Psoas muscle (tissue), 7 donors: ENCODE measurements at regions not wholly inside any gene's neighbourhood (a gene's known extent, or its start where the extent isn't known, plus 50 kb on each side); places are given as distances from the start of the nearest gene placed in this dataset.

ENCODE experiments used
- ATAC-seq, 4 donors: fragments of 200-7000 bp; cut with Tn5 transposase; one replicate each; pipeline ENCODE4 v1.9.1; 2020; ENCODE audit warnings: moderate library complexity in 3 of 4, mild to moderate bottlenecking in 2 of 4
- DNase-seq, 2 donors: peaks; one replicate each; pipeline ENCODE4 v3.0.0-alpha.2; 2020
- H3K27ac ChIP-seq: fragments of 200-600 bp; one replicate; pipeline ENCODE4 v1.8.0; 2022
- H3K27me3 ChIP-seq, 3 donors: fragments of 200-600 bp in 1 of 3; one replicate each; pipeline versions ENCODE4 v1.6.1 to v1.8.0; 2013 to 2022; ENCODE audit warnings: low read length in 2 of 3, mild to moderate bottlenecking in 2 of 3, moderate library complexity in 1 of 3; ENCODE audit not compliant: insufficient read depth in 3 of 3
- H3K36me3 ChIP-seq, 2 donors: fragments of 200-600 bp in 1 of 2; one replicate each; pipeline versions ENCODE4 v1.6.1 to v1.8.0; 2013 to 2022; ENCODE audit warnings: low read depth in 1 of 2, mild to moderate bottlenecking in 1 of 2, moderate library complexity in 1 of 2; ENCODE audit not compliant: insufficient read depth in 1 of 2
- H3K4me1 ChIP-seq: fragments of 200-600 bp; one replicate; pipeline ENCODE4 v1.8.0; 2022
- H3K4me3 ChIP-seq: fragments of 200-600 bp; one replicate; pipeline ENCODE4 v1.8.0; 2022; ENCODE audit warnings: mild to moderate bottlenecking
- H3K9me3 ChIP-seq: fragments of 200-600 bp; one replicate; pipeline ENCODE4 v1.8.0; 2022
- CTCF ChIP-seq: fragments of 200-600 bp; IDR thresholded peaks from one replicate; pipeline ENCODE4 v1.8.0; 2022; ENCODE audit warnings: antibody characterized with exemption
- WGBS, 3 donors: extraction: QIAGEN DNeasy Blood & Tissue Kit; methylation state at CpG; one replicate each; pipeline versions ENCODE4 v1.1.6 to v1.1.7; 2013; 5-methylcytosine and 5-hydroxymethylcytosine counted together
- intact Hi-C, 2 donors: fragments of 100-400 bp; cut with DNase I; formaldehyde crosslinking; loops; one replicate each; pipeline versions ENCODE4 v1.11.0 to v1.14.2; 2022
- donor health status: healthy with polysubstance abuse.
- donor health status: DM: no; HTN: no; CAD: no; lungs with moderate emphysema.
- donor health status: Bipolar disorder and iron deficiency.
- donor health status: healthy.
- donor health status: DM: yes; HTN: yes; CAD: no.
- donor health status: DM: no; HTN: no; CAD: no.
- donor health status: DM: yes; HTN: yes; CAD: no.

DNA sequence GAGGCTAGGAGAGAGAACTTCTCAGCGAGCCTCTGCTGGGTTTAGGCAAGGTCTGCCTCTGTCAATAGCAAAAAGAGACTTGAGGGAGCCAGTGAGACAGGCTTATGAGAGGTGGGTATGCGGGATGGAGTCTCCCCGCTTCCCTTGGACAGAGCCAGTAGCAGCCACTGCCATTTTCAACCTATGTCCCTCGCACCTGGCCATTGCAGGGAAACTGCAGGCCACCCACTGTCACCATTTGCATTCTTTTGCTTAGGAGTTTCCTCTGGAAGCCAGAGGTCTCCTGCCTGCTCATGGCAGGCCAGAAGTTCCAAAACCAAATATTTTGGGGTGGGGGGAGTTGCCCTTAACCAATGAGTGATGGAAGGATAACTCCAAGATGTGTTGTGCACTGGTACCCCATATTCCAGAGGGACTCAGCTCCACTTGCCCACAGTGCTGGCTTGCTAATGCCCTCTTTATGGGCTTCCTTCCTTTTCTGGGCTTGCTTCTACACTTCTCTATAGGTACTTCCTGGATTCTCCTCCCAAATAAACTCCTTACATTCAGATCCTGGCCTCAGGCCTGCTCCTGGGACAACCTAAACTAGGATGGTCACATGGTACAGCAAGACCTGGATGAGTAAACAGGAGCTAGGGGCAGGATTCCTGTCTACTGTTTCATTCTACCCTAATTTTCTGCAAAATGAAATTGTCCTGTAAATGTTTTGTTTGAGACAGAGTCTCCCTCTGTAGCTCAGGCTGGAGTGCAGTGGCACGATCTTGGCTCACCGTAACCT is 108.9 kb upstream of the PROK2 start:
- intact Hi-C loops, result no loop called here
- Histone ChIP-seq H3K36me3 (no peaks in the 10 kb centered on the region), H3K4me1 (no peaks in the 10 kb centered on the region), H3K27ac (no peak overlapping the region), H3K4me3 (no peak overlapping the region), H3K27me3 (peaks cover 0 to 5% (median 0%) of the 10 kb centered on the region in 3 donors), H3K9me3 (no peaks in the 10 kb centered on the region)
- TF ChIP-seq CTCF, result no peak
- 86 to 87% (median 87%) methylated on average over 6 of the region's 6 CpGs for WGBS, 3 donors
- DNase-seq (no peak), ATAC-seq (no peak)

DNA sequence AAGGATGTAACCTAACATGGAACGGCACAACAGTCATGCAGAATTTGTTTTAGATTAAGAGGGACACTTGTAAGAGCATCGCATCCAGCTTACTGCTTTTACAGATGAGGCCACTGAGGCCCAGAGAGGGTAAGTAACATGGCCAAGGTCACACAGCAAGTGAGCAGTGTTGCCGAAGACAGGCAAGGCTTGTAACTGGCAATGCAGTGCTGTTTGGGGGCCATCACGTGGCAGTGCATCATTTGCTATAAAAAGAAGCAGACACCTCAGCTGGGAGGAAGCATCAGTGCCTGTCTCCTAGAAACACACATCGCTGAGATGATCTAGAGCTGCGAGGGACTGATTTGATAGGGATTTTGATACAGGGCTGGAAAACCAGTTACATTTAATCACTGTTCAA is 108.2 kb upstream of the PROK2 start:
- ATAC-seq (no peak), DNase-seq (no peak)
- no peaks in the 10 kb centered on the region for H3K9me3 ChIP-seq
- intact Hi-C loops, result no loop called here
- peaks cover 0 to 5% (median 0%) of the 10 kb centered on the region in 3 donors for H3K27me3 ChIP-seq
- H3K4me1 ChIP-seq, result no peaks in the 10 kb centered on the region
- no peak overlapping the region for H3K27ac ChIP-seq
- WGBS, 3 donors, result 60 to 74% (median 64%) methylated on average over 6 of the region's 6 CpGs
- no peaks in the 10 kb centered on the region for H3K36me3 ChIP-seq
- TF ChIP-seq CTCF, result no peak
- no peak overlapping the region for H3K4me3 ChIP-seq

- H3K4me1 ChIP-seq, result no peaks in the 10 kb centered on the region
- H3K27ac ChIP-seq, result no peak overlapping the region
- no peak for TF ChIP-seq CTCF
- H3K27me3 ChIP-seq, result peaks cover 0 to 2% (median 0%) of the 10 kb centered on the region in 3 donors
- H3K4me3 ChIP-seq, result no peak overlapping the region
- ATAC-seq, result peak in 3 of 4 donors; percentile 15 to 37 (median 19)
- H3K9me3 ChIP-seq, result no peaks in the 10 kb centered on the region
- H3K36me3 ChIP-seq, result no peaks in the 10 kb centered on the region
- intact Hi-C loops, result no loop called here
- DNase-seq, result no peak
Observed at GRCh38 chr3:71891483-71891882, 106.5 kb upstream of the PROK2 start.

- Histone ChIP-seq H3K36me3 (no peaks in the 10 kb centered on the region), H3K4me1 (no peaks in the 10 kb centered on the region), H3K9me3 (no peaks in the 10 kb centered on the region), H3K4me3 (no peak overlapping the region), H3K27me3 (peaks cover 0 to 2% (median 0%) of the 10 kb centered on the region in 3 donors), H3K27ac (no peak overlapping the region)
- no peak for TF ChIP-seq CTCF
- intact Hi-C loops, result no loop called here
- 78 to 83% (median 83%) methylated on average over 4 of the region's 4 CpGs for WGBS, 3 donors
- ATAC-seq, result no peak
- DNase-seq, result no peak
Observed at GRCh38 chr3:71890356-71890931, 105.5 kb upstream of the PROK2 start.
